Adrenal gland (tissue), 5 donors: ENCODE measurements at regions not wholly inside any gene's neighbourhood (a gene's known extent, or its start where the extent isn't known, plus 50 kb on each side); places are given as distances from the start of the nearest gene placed in this dataset.

Experiments
- CTCF ChIP-seq, 6 experiments: fragments of 450-650 bp in 4 of 6; fragments of 200-600 bp in 2 of 6; sonication (generic) in 1 of 6; IDR thresholded peaks; 1 replicate in 5 of 6; 2 replicates in 1 of 6; pipeline versions ENCODE4 v1.5.1 to v1.8.0; 2016 to 2021; ENCODE audit warnings: antibody characterized with exemption in 6 of 6, mild to moderate bottlenecking in 2 of 6, moderate library complexity in 1 of 6
- POLR2A ChIP-seq, 2 donors: fragments of 450-650 bp; IDR thresholded peaks; one replicate each; pipeline ENCODE4 v1.6.1; 2017; ENCODE audit warnings: antibody characterized with exemption in 2 of 2, mild to moderate bottlenecking in 2 of 2, moderate library complexity in 1 of 2
- donor health status: DM: no; HTN: no; CAD: no.

- TF ChIP-seq CTCF (IDR thresholded peaks at IDR 0.05) (no peak), POLR2A (IDR thresholded peaks at IDR 0.05) (no peak)
Measured at GRCh38 chr12:111041091-111041490, 120.7 kb upstream of the MYL2 start.
